GM23338 (cell line): ENCODE measurements at regions not wholly inside any gene's neighbourhood (a gene's known extent, or its start where the extent isn't known, plus 50 kb on each side); places are given as distances from the start of the nearest gene placed in this dataset.

Experiments
- CREB1 ChIP-seq: fragments of 250-450 bp; sonication (Bioruptor Pico); IDR thresholded peaks from 2 replicates; pipeline ENCODE4 v1.5.0; 2020; ENCODE audit warnings: low read depth, mild to moderate bottlenecking, moderate library complexity
- EZH2 ChIP-seq: fragments of 200-600 bp; sonication (generic); IDR thresholded peaks from one replicate; pipeline ENCODE4 v1.8.0; 2017; ENCODE audit warnings: antibody characterized with exemption, mild to moderate bottlenecking, low read depth; ENCODE audit not compliant: unreplicated experiment
- JUNB ChIP-seq: IDR thresholded peaks from one replicate; pipeline ENCODE4 v1.6.1; 2016; ENCODE audit warnings: antibody characterized with exemption; ENCODE audit not compliant: unreplicated experiment
- POLR2AphosphoS5 ChIP-seq: IDR thresholded peaks from 2 replicates; pipeline ENCODE4 v1.6.1; 2016; ENCODE audit warnings: antibody characterized with exemption, low read depth
- ZNF114 ChIP-seq: fragments of 250-450 bp; sonication (Bioruptor Pico); IDR thresholded peaks from 2 replicates; pipeline ENCODE4 v1.5.0; 2020; ENCODE audit warnings: mild to moderate bottlenecking, moderate library complexity
- ZNF331 ChIP-seq: fragments of 250-450 bp; sonication (Bioruptor Pico); IDR thresholded peaks from 2 replicates; pipeline ENCODE4 v1.5.0; 2020; ENCODE audit warnings: low read depth, mild to moderate bottlenecking, moderate library complexity
- TF ChIP-seq, protein P1 (sequence below), 2 experiments: fragments of 200-600 bp in 1 of 2; sonication (generic) in 1 of 2; conservative IDR thresholded peaks; 2 replicates each; pipeline versions ENCODE4 v1.5.1 to v1.6.1; 2016 to 2017; ENCODE audit warnings: antibody characterized with exemption in 2 of 2, low read depth in 2 of 2, mild to moderate bottlenecking in 2 of 2, moderate library complexity in 1 of 2
- TF ChIP-seq, protein P2 (sequence below): IDR thresholded peaks from one replicate; pipeline ENCODE4 v1.6.1; 2018; ENCODE audit warnings: antibody characterized with exemption; ENCODE audit not compliant: unreplicated experiment

- TF ChIP-seq, protein P1, sequence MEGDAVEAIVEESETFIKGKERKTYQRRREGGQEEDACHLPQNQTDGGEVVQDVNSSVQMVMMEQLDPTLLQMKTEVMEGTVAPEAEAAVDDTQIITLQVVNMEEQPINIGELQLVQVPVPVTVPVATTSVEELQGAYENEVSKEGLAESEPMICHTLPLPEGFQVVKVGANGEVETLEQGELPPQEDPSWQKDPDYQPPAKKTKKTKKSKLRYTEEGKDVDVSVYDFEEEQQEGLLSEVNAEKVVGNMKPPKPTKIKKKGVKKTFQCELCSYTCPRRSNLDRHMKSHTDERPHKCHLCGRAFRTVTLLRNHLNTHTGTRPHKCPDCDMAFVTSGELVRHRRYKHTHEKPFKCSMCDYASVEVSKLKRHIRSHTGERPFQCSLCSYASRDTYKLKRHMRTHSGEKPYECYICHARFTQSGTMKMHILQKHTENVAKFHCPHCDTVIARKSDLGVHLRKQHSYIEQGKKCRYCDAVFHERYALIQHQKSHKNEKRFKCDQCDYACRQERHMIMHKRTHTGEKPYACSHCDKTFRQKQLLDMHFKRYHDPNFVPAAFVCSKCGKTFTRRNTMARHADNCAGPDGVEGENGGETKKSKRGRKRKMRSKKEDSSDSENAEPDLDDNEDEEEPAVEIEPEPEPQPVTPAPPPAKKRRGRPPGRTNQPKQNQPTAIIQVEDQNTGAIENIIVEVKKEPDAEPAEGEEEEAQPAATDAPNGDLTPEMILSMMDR (conservative IDR thresholded peaks at IDR 0.05; ENCODE audit: low read depth in 2 of 2): no peak
- TF ChIP-seq EZH2 (no peak), POLR2AphosphoS5 (no peak), CREB1 (CRISPR knock-in tag) (no peak), JUNB (no peak), ZNF331 (CRISPR knock-in tag) (no peak), ZNF114 (CRISPR knock-in tag) (no peak)
- TF ChIP-seq, protein P2, sequence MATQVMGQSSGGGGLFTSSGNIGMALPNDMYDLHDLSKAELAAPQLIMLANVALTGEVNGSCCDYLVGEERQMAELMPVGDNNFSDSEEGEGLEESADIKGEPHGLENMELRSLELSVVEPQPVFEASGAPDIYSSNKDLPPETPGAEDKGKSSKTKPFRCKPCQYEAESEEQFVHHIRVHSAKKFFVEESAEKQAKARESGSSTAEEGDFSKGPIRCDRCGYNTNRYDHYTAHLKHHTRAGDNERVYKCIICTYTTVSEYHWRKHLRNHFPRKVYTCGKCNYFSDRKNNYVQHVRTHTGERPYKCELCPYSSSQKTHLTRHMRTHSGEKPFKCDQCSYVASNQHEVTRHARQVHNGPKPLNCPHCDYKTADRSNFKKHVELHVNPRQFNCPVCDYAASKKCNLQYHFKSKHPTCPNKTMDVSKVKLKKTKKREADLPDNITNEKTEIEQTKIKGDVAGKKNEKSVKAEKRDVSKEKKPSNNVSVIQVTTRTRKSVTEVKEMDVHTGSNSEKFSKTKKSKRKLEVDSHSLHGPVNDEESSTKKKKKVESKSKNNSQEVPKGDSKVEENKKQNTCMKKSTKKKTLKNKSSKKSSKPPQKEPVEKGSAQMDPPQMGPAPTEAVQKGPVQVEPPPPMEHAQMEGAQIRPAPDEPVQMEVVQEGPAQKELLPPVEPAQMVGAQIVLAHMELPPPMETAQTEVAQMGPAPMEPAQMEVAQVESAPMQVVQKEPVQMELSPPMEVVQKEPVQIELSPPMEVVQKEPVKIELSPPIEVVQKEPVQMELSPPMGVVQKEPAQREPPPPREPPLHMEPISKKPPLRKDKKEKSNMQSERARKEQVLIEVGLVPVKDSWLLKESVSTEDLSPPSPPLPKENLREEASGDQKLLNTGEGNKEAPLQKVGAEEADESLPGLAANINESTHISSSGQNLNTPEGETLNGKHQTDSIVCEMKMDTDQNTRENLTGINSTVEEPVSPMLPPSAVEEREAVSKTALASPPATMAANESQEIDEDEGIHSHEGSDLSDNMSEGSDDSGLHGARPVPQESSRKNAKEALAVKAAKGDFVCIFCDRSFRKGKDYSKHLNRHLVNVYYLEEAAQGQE: no peak
Measured at GRCh38 chr2:192560326-192560725, 365.6 kb upstream of the TMEFF2 start.
